ENCODE measurements at regions not wholly inside any gene's neighbourhood (a gene's known extent, or its start where the extent isn't known, plus 50 kb on each side); places are given as distances from the start of the nearest gene placed in this dataset.
A peak's percentile ranks its signal among the peaks of the same experiment; 100 is the strongest.

DNA sequence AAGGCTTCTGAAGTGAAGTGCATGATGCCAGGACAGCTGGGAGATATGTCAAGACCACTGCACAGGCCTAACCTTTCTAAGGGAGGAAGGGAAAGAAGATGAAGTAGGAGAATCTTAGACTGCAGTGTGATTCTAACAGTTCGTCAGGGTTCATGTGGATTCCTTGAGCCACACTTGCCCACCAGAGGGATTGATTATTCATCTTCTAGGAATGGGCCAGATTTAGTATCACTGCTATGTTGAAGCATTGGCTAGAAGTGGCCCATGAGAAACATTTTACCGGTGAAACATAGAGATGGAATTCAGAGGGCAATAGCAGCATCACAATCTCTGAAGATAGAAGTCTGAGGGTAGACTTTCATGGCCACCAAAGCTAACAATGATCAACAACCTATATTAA is 550.8 kb upstream of the SLITRK1 start:
- 100% methylated on average over 1 of the region's 2 CpGs for WGBS (ENCODE audit: insufficient coverage)
- Histone ChIP-seq H3K27ac (ENCODE audit: low read depth, low read length) (no peak overlapping the region), H3K4me3 (ENCODE audit: low read depth, low read length) (no peak overlapping the region), H3K36me3 (ENCODE audit: control insufficient read depth, insufficient read depth, low read length) (no peaks in the 10 kb centered on the region), H3K9me3 (ENCODE audit: control insufficient read depth, insufficient read depth, low read length) (no peaks in the 10 kb centered on the region), H3K27me3 (ENCODE audit: control insufficient read depth, insufficient read depth, low read length) (no peaks in the 10 kb centered on the region), H3K4me1 (ENCODE audit: control insufficient read depth, insufficient read depth, low read length) (no peaks in the 10 kb centered on the region)
- DNase-seq (ENCODE audit: low read depth in 4 of 6, low spot score in 6 of 6) = no peak

DNA sequence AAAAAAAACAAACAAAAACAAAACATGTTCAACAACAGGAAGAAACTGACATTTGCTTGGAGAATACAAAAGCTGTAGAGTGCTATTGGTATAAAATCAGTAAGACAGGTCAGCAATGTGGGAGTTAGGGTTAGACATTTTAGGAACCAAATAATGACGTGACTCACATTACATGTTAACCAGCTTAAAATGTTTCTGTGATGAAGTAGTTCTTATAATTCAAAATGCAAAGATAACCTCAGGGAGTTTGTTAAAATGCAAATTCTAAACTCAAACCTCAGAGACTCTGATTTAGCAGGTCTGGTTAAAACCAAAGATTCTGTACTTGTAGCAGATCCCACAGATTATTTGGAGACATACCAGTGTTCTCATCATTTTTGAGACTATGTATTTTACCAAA is 549.4 kb upstream of the SLITRK1 start:
- no peak for DNase-seq (ENCODE audit: low read depth in 4 of 6, low spot score in 6 of 6)
- no CpG with 5 or more reads among the region's 1 CpG for WGBS (ENCODE audit: insufficient coverage)
- H3K36me3 ChIP-seq (ENCODE audit: control insufficient read depth, insufficient read depth, low read length) = no peaks in the 10 kb centered on the region
- no peaks in the 10 kb centered on the region for H3K4me1 ChIP-seq (ENCODE audit: control insufficient read depth, insufficient read depth, low read length)
- H3K4me3 ChIP-seq (ENCODE audit: low read depth, low read length) = no peak overlapping the region
- H3K27me3 ChIP-seq (ENCODE audit: control insufficient read depth, insufficient read depth, low read length) = no peaks in the 10 kb centered on the region
- no peak overlapping the region for H3K27ac ChIP-seq (ENCODE audit: low read depth, low read length)
- H3K9me3 ChIP-seq (ENCODE audit: control insufficient read depth, insufficient read depth, low read length) = no peaks in the 10 kb centered on the region

DNA sequence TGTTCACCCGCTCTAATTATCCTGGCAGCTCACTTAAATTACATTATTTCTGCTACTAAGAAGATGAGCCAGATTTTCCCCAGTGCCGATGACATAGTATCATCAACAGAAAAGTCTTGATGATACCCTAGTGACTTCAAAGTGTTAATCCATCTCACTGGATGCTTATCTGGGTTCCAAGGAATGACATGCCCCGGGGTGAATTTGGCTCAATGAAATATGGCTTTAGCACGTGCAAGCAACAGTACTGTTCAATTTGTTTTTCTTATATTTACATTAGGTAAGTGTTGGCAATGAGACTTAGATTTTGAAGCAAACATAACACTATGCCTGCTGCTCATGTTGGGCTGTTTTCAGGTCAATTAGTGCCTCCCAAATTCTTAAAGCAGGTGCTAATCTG is 548.2 kb upstream of the SLITRK1 start:
- DNase-seq (ENCODE audit: low read depth in 4 of 6, low spot score in 6 of 6) = peak in 3 of 6 donors; percentile 12 to 81 (median 74)
- 40% methylated on average over 1 of the region's 4 CpGs for WGBS (ENCODE audit: insufficient coverage)
- no peaks in the 10 kb centered on the region for H3K36me3 ChIP-seq (ENCODE audit: control insufficient read depth, insufficient read depth, low read length)

DNA sequence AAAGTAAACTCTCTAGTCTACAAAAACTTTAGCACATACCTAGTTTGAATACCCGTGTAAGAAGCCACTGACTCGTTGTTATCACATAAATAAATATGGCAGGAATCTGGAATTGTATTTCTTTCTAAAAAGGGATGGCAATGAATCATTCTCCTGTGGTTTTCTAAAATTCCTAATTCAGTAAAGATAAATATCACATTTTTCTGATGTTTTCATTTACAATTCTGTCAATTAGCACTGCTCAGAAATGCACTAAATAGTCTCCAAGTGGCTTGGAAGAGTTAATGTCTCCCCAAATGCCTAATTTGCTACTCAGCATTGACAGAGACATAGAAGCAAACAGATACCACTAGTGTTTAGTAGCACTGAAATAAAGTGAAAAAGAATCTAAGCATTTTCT is 547.7 kb upstream of the SLITRK1 start:
- Histone ChIP-seq H3K27ac (ENCODE audit: low read depth, low read length) (no peak overlapping the region), H3K4me1 (ENCODE audit: control insufficient read depth, insufficient read depth, low read length) (no peaks in the 10 kb centered on the region), H3K36me3 (ENCODE audit: control insufficient read depth, insufficient read depth, low read length) (no peaks in the 10 kb centered on the region), H3K4me3 (ENCODE audit: low read depth, low read length) (no peak overlapping the region), H3K27me3 (ENCODE audit: control insufficient read depth, insufficient read depth, low read length) (no peaks in the 10 kb centered on the region), H3K9me3 (ENCODE audit: control insufficient read depth, insufficient read depth, low read length) (no peaks in the 10 kb centered on the region)
- DNase-seq (ENCODE audit: low read depth in 4 of 6, low spot score in 6 of 6) = no peak
- WGBS (ENCODE audit: insufficient coverage) = no CpG with 5 or more reads among the region's 2 CpGs

More for the DNA sequence above, 548.2 kb upstream of the SLITRK1 start:
- Histone ChIP-seq H3K27me3 (ENCODE audit: control insufficient read depth, insufficient read depth, low read length) (no peaks in the 10 kb centered on the region), H3K4me1 (ENCODE audit: control insufficient read depth, insufficient read depth, low read length) (no peaks in the 10 kb centered on the region), H3K4me3 (ENCODE audit: low read depth, low read length) (no peak overlapping the region), H3K9me3 (ENCODE audit: control insufficient read depth, insufficient read depth, low read length) (no peaks in the 10 kb centered on the region), H3K27ac (ENCODE audit: low read depth, low read length) (no peak overlapping the region)

DNA sequence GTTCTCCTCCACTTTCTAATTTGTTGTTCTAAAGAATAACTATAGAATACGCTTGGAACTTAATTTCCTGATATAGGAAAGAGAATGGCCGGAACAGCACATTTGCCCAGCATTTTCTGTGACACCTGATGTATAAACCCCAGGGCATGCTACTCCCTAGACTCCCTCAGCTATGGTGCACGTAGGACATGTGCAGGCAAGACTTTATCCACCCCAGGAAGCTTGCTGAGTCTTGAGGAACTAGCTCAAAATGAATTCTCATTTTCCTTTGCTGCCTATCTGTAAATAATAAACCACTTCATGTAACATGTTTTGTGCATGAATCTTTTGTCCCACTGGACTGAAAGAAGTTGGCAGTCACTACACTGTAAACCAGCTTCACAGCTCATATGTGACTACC is 535.8 kb upstream of the SLITRK1 start:
- no peaks in the 10 kb centered on the region for H3K4me1 ChIP-seq (ENCODE audit: control insufficient read depth, insufficient read depth, low read length)
- no peak overlapping the region for H3K27ac ChIP-seq (ENCODE audit: low read depth, low read length)
- DNase-seq (ENCODE audit: low read depth in 4 of 6, low spot score in 6 of 6) = no peak
- H3K27me3 ChIP-seq (ENCODE audit: control insufficient read depth, insufficient read depth, low read length) = no peaks in the 10 kb centered on the region
- no peaks in the 10 kb centered on the region for H3K9me3 ChIP-seq (ENCODE audit: control insufficient read depth, insufficient read depth, low read length)
- H3K36me3 ChIP-seq (ENCODE audit: control insufficient read depth, insufficient read depth, low read length) = no peaks in the 10 kb centered on the region
- H3K4me3 ChIP-seq (ENCODE audit: low read depth, low read length) = no peak overlapping the region
- WGBS (ENCODE audit: insufficient coverage) = 89% methylated on average over 1 of the region's 3 CpGs

- Histone ChIP-seq H3K4me3 (ENCODE audit: low read depth, low read length) (no peak overlapping the region), H3K9me3 (ENCODE audit: control insufficient read depth, insufficient read depth, low read length) (no peaks in the 10 kb centered on the region), H3K4me1 (ENCODE audit: control insufficient read depth, insufficient read depth, low read length) (no peaks in the 10 kb centered on the region), H3K36me3 (ENCODE audit: control insufficient read depth, insufficient read depth, low read length) (no peaks in the 10 kb centered on the region), H3K27me3 (ENCODE audit: control insufficient read depth, insufficient read depth, low read length) (no peaks in the 10 kb centered on the region), H3K27ac (ENCODE audit: low read depth, low read length) (no peak overlapping the region)
- WGBS (ENCODE audit: insufficient coverage) = no CpG with 5 or more reads among the region's 1 CpG
- DNase-seq (ENCODE audit: low read depth in 4 of 6, low spot score in 6 of 6) = no peak
Measured at GRCh38 chr13:84417416-84417815, 535.1 kb upstream of the SLITRK1 start.

- Histone ChIP-seq H3K9me3 (ENCODE audit: control insufficient read depth, insufficient read depth, low read length) (no peaks in the 10 kb centered on the region), H3K27me3 (ENCODE audit: control insufficient read depth, insufficient read depth, low read length) (no peaks in the 10 kb centered on the region), H3K36me3 (ENCODE audit: control insufficient read depth, insufficient read depth, low read length) (no peaks in the 10 kb centered on the region), H3K4me3 (ENCODE audit: low read depth, low read length) (no peak overlapping the region), H3K4me1 (ENCODE audit: control insufficient read depth, insufficient read depth, low read length) (no peaks in the 10 kb centered on the region), H3K27ac (ENCODE audit: low read depth, low read length) (no peak overlapping the region)
- WGBS (ENCODE audit: insufficient coverage) = no CpG with 5 or more reads among the region's 2 CpGs
- DNase-seq (ENCODE audit: low read depth in 4 of 6, low spot score in 6 of 6) = no peak
Measured at GRCh38 chr13:84413016-84413415, 530.7 kb upstream of the SLITRK1 start.

DNA sequence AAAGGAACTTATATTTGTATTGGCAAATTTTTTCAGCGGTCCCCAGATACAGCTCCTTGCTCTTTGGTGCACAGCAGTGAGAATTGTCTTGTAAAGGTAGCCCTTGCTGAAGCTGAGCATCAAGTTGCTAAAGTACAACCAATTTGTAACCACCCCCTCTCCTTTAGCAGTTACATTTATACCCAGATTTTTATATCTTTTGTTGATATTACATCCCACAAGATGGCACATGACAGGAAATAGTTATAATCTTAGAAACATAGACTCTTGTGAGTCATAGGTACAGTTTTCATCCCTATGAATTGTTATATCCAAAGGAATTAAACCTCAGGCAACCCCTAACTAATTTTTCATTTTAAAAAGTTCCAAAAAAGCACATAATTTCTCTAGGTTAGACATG is 523.0 kb upstream of the SLITRK1 start:
- no peaks in the 10 kb centered on the region for H3K27me3 ChIP-seq (ENCODE audit: control insufficient read depth, insufficient read depth, low read length)
- H3K36me3 ChIP-seq (ENCODE audit: control insufficient read depth, insufficient read depth, low read length) = no peaks in the 10 kb centered on the region
- no CpG with 5 or more reads among the region's 1 CpG for WGBS (ENCODE audit: insufficient coverage)
- H3K27ac ChIP-seq (ENCODE audit: low read depth, low read length) = no peak overlapping the region
- no peaks in the 10 kb centered on the region for H3K4me1 ChIP-seq (ENCODE audit: control insufficient read depth, insufficient read depth, low read length)
- DNase-seq (ENCODE audit: low read depth in 4 of 6, low spot score in 6 of 6) = no peak
- no peaks in the 10 kb centered on the region for H3K9me3 ChIP-seq (ENCODE audit: control insufficient read depth, insufficient read depth, low read length)
- H3K4me3 ChIP-seq (ENCODE audit: low read depth, low read length) = no peak overlapping the region

DNA sequence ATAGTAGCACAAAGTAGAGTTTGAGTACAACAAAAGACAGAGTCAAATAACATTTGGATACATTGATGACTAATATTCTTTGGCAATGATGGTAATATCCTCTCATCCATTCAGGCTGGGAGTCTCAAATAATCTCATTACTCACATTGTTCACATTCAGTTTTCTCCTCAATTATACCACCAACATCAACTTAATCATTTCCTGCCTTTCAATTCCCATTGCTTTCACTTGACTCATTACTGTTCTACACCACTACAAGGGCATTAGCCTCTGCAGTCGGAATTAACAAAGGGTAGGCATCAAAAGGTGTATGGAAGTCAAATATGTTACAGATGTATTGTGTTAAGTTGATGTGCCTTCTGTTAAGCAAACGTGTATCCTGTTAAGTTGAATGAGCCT is 518.4 kb upstream of the SLITRK1 start:
- DNase-seq (ENCODE audit: low read depth in 4 of 6, low spot score in 6 of 6) = no peak
- no peaks in the 10 kb centered on the region for H3K4me1 ChIP-seq (ENCODE audit: control insufficient read depth, insufficient read depth, low read length)
- no peak overlapping the region for H3K27ac ChIP-seq (ENCODE audit: low read depth, low read length)
- WGBS (ENCODE audit: insufficient coverage) = 40% methylated on average over 1 of the region's 2 CpGs
- no peak overlapping the region for H3K4me3 ChIP-seq (ENCODE audit: low read depth, low read length)
- peaks cover 3% of the 10 kb centered on the region for H3K9me3 ChIP-seq (ENCODE audit: control insufficient read depth, insufficient read depth, low read length)
- no peaks in the 10 kb centered on the region for H3K36me3 ChIP-seq (ENCODE audit: control insufficient read depth, insufficient read depth, low read length)
- H3K27me3 ChIP-seq (ENCODE audit: control insufficient read depth, insufficient read depth, low read length) = no peaks in the 10 kb centered on the region

GRCh38 chr13:84399320-84400085 is 517.2 kb upstream of the SLITRK1 start:
- Histone ChIP-seq H3K36me3 (ENCODE audit: control insufficient read depth, insufficient read depth, low read length) (no peaks in the 10 kb centered on the region), H3K4me1 (ENCODE audit: control insufficient read depth, insufficient read depth, low read length) (no peaks in the 10 kb centered on the region), H3K4me3 (ENCODE audit: low read depth, low read length) (no peak overlapping the region), H3K27ac (ENCODE audit: low read depth, low read length) (no peak overlapping the region), H3K27me3 (ENCODE audit: control insufficient read depth, insufficient read depth, low read length) (no peaks in the 10 kb centered on the region), H3K9me3 (ENCODE audit: control insufficient read depth, insufficient read depth, low read length) (peaks cover 3% of the 10 kb centered on the region)
- no peak for DNase-seq (ENCODE audit: low read depth in 4 of 6, low spot score in 6 of 6)
- WGBS (ENCODE audit: insufficient coverage) = 94% methylated on average over 3 of the region's 7 CpGs

All from spinal cord (tissue), 9 donors.